K562 (cell line): ENCODE measurements at regions not wholly inside any gene's neighbourhood (a gene's known extent, or its start where the extent isn't known, plus 50 kb on each side); places are given as distances from the start of the nearest gene placed in this dataset.

Experiments
- BCL6 ChIP-seq: fragments of 250-450 bp; sonication (Bioruptor Pico); IDR thresholded peaks from 2 replicates; pipeline ENCODE4 v1.4.0; 2020
- BCOR ChIP-seq: fragments of 450-650 bp; IDR thresholded peaks from 2 replicates; pipeline ENCODE4 v1.6.1; 2016
- SIN3B ChIP-seq: fragments of 450-650 bp; IDR thresholded peaks from 2 replicates; pipeline ENCODE4 v1.6.1; 2017; ENCODE audit warnings: low read depth, mild to moderate bottlenecking, moderate library complexity
- TRIM28 ChIP-seq: fragments of 450-650 bp; IDR thresholded peaks from 2 replicates; pipeline ENCODE4 v1.6.1; 2017
- ZFX ChIP-seq: sonication (generic); formaldehyde crosslinking; IDR thresholded peaks from 2 replicates; pipeline ENCODE4 v1.8.0; 2022; ENCODE audit warnings: mild to moderate bottlenecking, missing genetic modification reagents, moderate library complexity
- ZNF699 ChIP-seq: fragments of 250-450 bp; sonication (Bioruptor Pico); IDR thresholded peaks from 2 replicates; pipeline ENCODE4 v1.8.0; 2021; ENCODE audit warnings: mild to moderate bottlenecking, moderate library complexity; ENCODE audit not compliant: insufficient replicate concordance
- TF ChIP-seq, protein P1 (sequence below), 2 experiments: fragments of 450-650 bp in 1 of 2; sonication (generic) in 1 of 2; formaldehyde crosslinking in 1 of 2; IDR thresholded peaks; 2 replicates each; pipeline versions ENCODE4 v1.7.1 to v1.9.0; 2016 to 2022; ENCODE audit warnings: inconsistent platforms in 1 of 2, mild to moderate bottlenecking in 1 of 2, missing genetic modification reagents in 1 of 2
- TF ChIP-seq, protein P2 (sequence below), 2 experiments: fragments of 450-650 bp in 1 of 2; sonication (generic) in 1 of 2; formaldehyde crosslinking in 1 of 2; IDR thresholded peaks in 1 of 2; conservative IDR thresholded peaks in 1 of 2; 2 replicates each; pipeline versions ENCODE4 v1.6.1 to v1.8.1; 2016 to 2023; ENCODE audit warnings: mild to moderate bottlenecking in 2 of 2, moderate library complexity in 2 of 2, inconsistent platforms in 1 of 2, missing genetic modification reagents in 1 of 2
- TF ChIP-seq, protein P3 (sequence below), 2 experiments: fragments of 200-800 bp in 1 of 2; sonication (Bioruptor generic) in 1 of 2; sonication (generic) in 1 of 2; formaldehyde crosslinking in 1 of 2; IDR thresholded peaks in 1 of 2; conservative IDR thresholded peaks in 1 of 2; 2 replicates each; pipeline versions ENCODE4 v1.5.0 to v1.6.1; 2016 to 2020; ENCODE audit warnings: missing compliant biosample characterization in 1 of 2, missing genetic modification characterization in 1 of 2, missing genetic modification reagents in 1 of 2

DNA sequence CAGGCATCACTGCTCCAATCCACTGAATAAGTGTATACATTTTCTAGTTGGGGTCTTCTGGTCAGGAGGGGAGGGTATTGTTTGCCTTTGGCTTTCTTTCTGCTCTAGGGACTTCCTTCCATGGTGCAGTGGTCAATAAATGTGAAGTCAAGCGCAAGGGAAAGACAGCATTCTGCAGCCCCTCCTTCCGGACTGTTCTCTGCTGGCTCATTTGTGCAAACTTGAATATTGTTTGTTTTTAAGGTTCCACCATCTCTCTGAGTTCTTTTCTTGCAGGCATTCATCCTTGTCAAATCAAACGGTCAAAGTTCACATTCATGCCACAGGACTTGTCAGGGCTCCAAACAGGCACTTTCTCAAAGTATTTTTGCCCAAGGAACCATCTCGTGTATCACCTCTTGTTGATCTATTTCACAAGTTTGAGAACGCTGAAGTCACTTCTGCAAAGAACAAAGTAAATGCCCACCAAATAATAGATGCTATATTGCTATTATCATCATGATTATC is 205.6 kb upstream of the KAZN start (continued):
- TF ChIP-seq, protein P1, sequence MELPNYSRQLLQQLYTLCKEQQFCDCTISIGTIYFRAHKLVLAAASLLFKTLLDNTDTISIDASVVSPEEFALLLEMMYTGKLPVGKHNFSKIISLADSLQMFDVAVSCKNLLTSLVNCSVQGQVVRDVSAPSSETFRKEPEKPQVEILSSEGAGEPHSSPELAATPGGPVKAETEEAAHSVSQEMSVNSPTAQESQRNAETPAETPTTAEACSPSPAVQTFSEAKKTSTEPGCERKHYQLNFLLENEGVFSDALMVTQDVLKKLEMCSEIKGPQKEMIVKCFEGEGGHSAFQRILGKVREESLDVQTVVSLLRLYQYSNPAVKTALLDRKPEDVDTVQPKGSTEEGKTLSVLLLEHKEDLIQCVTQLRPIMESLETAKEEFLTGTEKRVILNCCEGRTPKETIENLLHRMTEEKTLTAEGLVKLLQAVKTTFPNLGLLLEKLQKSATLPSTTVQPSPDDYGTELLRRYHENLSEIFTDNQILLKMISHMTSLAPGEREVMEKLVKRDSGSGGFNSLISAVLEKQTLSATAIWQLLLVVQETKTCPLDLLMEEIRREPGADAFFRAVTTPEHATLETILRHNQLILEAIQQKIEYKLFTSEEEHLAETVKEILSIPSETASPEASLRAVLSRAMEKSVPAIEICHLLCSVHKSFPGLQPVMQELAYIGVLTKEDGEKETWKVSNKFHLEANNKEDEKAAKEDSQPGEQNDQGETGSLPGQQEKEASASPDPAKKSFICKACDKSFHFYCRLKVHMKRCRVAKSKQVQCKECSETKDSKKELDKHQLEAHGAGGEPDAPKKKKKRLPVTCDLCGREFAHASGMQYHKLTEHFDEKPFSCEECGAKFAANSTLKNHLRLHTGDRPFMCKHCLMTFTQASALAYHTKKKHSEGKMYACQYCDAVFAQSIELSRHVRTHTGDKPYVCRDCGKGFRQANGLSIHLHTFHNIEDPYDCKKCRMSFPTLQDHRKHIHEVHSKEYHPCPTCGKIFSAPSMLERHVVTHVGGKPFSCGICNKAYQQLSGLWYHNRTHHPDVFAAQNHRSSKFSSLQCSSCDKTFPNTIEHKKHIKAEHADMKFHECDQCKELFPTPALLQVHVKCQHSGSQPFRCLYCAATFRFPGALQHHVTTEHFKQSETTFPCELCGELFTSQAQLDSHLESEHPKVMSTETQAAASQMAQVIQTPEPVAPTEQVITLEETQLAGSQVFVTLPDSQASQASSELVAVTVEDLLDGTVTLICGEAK (IDR thresholded peaks at IDR 0.05): no peak
- TF ChIP-seq, protein P1 (CRISPR knock-in tag; IDR thresholded peaks at IDR 0.05): no peak
- TF ChIP-seq ZNF699 (CRISPR knock-in tag): no peak
- TF ChIP-seq, protein P2, sequence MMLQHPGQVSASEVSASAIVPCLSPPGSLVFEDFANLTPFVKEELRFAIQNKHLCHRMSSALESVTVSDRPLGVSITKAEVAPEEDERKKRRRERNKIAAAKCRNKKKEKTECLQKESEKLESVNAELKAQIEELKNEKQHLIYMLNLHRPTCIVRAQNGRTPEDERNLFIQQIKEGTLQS (IDR thresholded peaks at IDR 0.05): no peak
- TF ChIP-seq, protein P2 (CRISPR knock-in tag; conservative IDR thresholded peaks at IDR 0.05): no peak
- no peak for TF ChIP-seq ZFX (CRISPR knock-in tag)
- TF ChIP-seq, protein P3, sequence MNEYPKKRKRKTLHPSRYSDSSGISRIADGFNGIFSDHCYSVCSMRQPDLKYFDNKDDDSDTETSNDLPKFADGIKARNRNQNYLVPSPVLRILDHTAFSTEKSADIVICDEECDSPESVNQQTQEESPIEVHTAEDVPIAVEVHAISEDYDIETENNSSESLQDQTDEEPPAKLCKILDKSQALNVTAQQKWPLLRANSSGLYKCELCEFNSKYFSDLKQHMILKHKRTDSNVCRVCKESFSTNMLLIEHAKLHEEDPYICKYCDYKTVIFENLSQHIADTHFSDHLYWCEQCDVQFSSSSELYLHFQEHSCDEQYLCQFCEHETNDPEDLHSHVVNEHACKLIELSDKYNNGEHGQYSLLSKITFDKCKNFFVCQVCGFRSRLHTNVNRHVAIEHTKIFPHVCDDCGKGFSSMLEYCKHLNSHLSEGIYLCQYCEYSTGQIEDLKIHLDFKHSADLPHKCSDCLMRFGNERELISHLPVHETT (CRISPR knock-in tag; conservative IDR thresholded peaks at IDR 0.05 in 1 of 2, IDR thresholded peaks at IDR 0.05 in 1 of 2): no peak
- TF ChIP-seq BCOR: no peak
- TF ChIP-seq BCL6 (CRISPR knock-in tag): no peak
- TF ChIP-seq TRIM28: no peak
- TF ChIP-seq SIN3B: no peak
